Keratinocyte (primary cell): ENCODE measurements at regions not wholly inside any gene's neighbourhood (a gene's known extent, or its start where the extent isn't known, plus 50 kb on each side); places are given as distances from the start of the nearest gene placed in this dataset.

Source experiments
- CTCF ChIP-seq, 3 experiments: IDR thresholded peaks in 1 of 3; conservative IDR thresholded peaks in 1 of 3; optimal IDR thresholded peaks in 1 of 3; 2 replicates in 2 of 3; 3 replicates in 1 of 3; pipeline versions ENCODE3 to v1.5.1; 2011; ENCODE audit warnings: low read length in 3 of 3, mild to moderate bottlenecking in 3 of 3, moderate library complexity in 2 of 3, control low read depth in 1 of 3, inconsistent platforms in 1 of 3; ENCODE audit not compliant: insufficient read depth in 2 of 3; ENCODE audit errors: extremely low read depth in 1 of 3
- EZH2 ChIP-seq: IDR thresholded peaks from one replicate; pipeline ENCODE4 v1.6.1; 2012; ENCODE audit warnings: inconsistent platforms, mild to moderate bottlenecking, low read length, moderate library complexity

GRCh38 chr20:63117151-63117550, 98.8 kb downstream of the YTHDF1 start:
- no peak for TF ChIP-seq CTCF (optimal IDR thresholded peaks at IDR 0.05 in 1 of 3, IDR thresholded peaks at IDR 0.05 in 1 of 3, conservative IDR thresholded peaks at IDR 0.05 in 1 of 3; ENCODE audit: extremely low read depth in 1 of 3, insufficient read depth in 2 of 3, low read length in 3 of 3)
- TF ChIP-seq EZH2 = no peak
